Adipocyte (in vitro differentiated cells): ENCODE measurements at regions not wholly inside any gene's neighbourhood (a gene's known extent, or its start where the extent isn't known, plus 50 kb on each side); places are given as distances from the start of the nearest gene placed in this dataset.

ENCODE experiments used
- DNase-seq: peaks from one replicate; pipeline ENCODE4 v3.0.0-alpha.2; 2015; ENCODE audit warnings: low read depth
- H3K27me3 ChIP-seq: replicated peaks from 2 replicates; pipeline ENCODE4 v1.7.0; 2013; ENCODE audit warnings: mild to moderate bottlenecking, low read length, moderate library complexity; ENCODE audit not compliant: control insufficient read depth, insufficient read depth
- H3K36me3 ChIP-seq: 2 replicates; pipeline ENCODE4 v1.7.0; 2013; ENCODE audit warnings: low read length, mild to moderate bottlenecking, moderate library complexity; ENCODE audit not compliant: control insufficient read depth, insufficient read depth, severe bottlenecking
- H3K4me1 ChIP-seq: 2 replicates; pipeline ENCODE4 v1.7.0; 2013; ENCODE audit warnings: mild to moderate bottlenecking, low read length, moderate library complexity; ENCODE audit not compliant: control insufficient read depth, insufficient read depth
- H3K4me3 ChIP-seq: 2 replicates; pipeline ENCODE4 v1.7.0; 2013; ENCODE audit warnings: mild to moderate bottlenecking, low read length, moderate library complexity
- H3K9ac ChIP-seq: 2 replicates; pipeline ENCODE4 v1.7.0; 2013; ENCODE audit warnings: mild to moderate bottlenecking, low read length, moderate library complexity
- H3K9me3 ChIP-seq: 2 replicates; pipeline ENCODE4 v1.7.0; 2013; ENCODE audit warnings: mild to moderate bottlenecking, low read length, moderate library complexity; ENCODE audit not compliant: control insufficient read depth

DNA sequence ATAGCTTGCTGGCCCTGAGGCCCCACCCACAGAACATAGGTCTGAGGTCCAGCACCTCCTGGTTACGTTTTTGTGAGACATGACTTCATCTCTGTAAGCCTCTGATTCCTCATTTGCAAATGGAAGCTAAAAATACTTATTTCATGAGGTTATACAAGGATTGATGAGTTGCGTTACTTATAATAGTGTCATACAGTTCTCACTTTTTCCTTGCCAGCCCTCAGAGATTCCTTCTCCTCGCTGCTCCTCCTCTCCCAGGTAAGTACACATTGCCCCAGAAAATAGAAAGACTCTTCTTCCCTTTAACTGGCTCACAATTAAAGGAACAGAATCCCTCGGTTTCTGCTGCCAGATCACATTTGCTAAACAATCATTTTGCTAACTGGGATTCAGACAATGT, 739.2 kb downstream of the VRK1 start:
- H3K36me3 ChIP-seq: no peaks in the 10 kb centered on the region
- no peak for DNase-seq
- H3K4me1 ChIP-seq: no peaks in the 10 kb centered on the region
- H3K9me3 ChIP-seq: peaks cover 3% of the 10 kb centered on the region
- no peak overlapping the region for H3K9ac ChIP-seq
- H3K4me3 ChIP-seq: no peak overlapping the region
- no peaks in the 10 kb centered on the region for H3K27me3 ChIP-seq

DNA sequence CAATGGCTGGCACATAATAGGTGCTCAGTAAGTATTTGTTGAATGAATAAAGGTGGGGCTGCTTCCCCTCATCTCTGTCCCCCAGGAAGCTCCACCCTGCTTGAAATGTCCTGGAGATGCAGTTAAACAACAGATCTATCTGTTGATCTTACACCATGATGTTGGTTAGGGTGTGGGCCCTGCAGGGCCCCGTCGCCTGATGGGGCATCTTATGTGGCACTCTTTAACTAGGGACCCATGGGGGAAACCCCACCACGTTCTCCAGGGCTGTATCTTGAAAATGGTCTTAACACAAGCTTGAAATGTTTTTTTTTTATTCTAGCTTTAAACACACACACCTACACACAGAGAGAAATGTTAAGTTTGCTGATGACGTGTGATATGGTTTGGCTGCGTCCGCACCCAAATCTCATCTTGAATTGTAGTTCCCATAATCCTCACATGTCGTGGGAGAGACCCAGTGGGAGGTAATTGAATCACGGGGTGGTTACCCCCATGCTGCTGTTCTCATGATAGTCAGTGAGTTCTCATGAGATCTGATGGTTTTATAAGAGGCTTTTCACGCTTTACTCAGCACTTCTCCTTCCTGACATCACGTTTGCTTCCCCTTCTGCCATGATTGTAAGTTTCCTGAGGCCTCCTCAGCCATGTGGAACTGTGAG, 741.7 kb downstream of the VRK1 start:
- DNase-seq: no peak
- Histone ChIP-seq H3K9me3 (no peaks in the 10 kb centered on the region), H3K27me3 (no peaks in the 10 kb centered on the region), H3K4me1 (no peaks in the 10 kb centered on the region), H3K4me3 (no peak overlapping the region), H3K36me3 (no peaks in the 10 kb centered on the region), H3K9ac (no peak overlapping the region)

DNA sequence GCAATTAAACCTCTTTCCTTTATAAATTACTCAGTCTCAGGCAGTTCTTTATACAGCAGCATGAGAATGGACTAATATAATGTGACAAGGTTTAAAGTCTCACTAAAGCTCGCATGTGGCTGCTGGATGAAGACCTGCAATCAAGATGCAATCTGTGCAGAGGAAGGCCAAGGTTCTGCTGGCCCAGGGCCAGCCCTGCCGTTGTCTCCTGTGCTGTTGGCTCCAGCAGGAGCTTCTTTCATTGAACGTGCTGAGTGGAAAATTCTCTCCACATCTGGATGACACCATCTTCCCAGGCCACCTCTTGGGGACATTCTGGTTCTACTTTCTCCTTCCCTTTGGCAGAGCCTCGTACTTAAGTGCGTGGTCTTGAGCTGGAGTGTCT, 742.2 kb downstream of the VRK1 start:
- DNase-seq: no peak
- no peaks in the 10 kb centered on the region for H3K36me3 ChIP-seq
- no peak overlapping the region for H3K4me3 ChIP-seq
- H3K4me1 ChIP-seq: no peaks in the 10 kb centered on the region
- no peaks in the 10 kb centered on the region for H3K9me3 ChIP-seq
- H3K27me3 ChIP-seq: no peaks in the 10 kb centered on the region
- no peak overlapping the region for H3K9ac ChIP-seq

DNA sequence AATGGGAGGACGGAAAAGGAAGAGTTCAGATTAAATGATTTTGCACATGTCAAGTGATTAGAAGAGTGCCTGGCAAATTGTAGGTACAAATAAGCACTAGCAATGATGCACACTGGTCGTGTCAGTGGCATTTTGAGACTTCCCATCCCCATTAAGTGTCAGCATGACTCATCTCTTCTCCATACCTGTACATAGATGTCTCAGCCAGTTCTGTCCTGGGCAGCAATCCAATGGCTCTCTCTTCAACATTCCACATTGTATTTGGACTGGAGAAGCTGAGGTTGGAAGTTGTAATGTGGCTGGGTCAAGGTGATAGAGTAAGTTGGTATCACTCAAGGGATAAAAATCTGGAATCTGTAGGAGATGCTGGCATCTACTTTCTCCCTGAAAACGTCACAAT, 742.7 kb downstream of the VRK1 start:
- no peaks in the 10 kb centered on the region for H3K27me3 ChIP-seq
- H3K36me3 ChIP-seq: no peaks in the 10 kb centered on the region
- H3K4me3 ChIP-seq: no peak overlapping the region
- no peaks in the 10 kb centered on the region for H3K4me1 ChIP-seq
- DNase-seq: no peak
- peaks cover 2% of the 10 kb centered on the region for H3K9me3 ChIP-seq
- no peak overlapping the region for H3K9ac ChIP-seq

DNA sequence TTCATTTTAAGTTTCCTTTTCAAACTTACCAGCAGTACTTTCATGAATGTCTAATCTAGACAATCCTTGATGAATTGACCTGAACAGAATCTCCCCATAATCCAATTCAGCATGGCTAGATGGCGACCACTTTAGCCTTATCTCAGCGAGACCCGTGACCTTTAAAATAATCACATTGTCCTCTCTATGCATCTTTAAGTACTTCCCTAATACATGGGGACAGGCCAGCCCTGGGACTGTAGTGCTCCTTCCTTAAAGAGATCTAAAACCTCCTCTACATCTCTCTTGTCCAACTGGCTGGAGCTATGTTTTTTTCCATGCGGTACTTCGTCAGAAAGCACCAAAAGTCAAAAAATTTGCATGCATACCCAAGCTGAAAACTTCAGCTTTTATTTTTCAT, 746.0 kb downstream of the VRK1 start:
- H3K9me3 ChIP-seq: peaks cover 3% of the 10 kb centered on the region
- DNase-seq: no peak
- H3K27me3 ChIP-seq: no peaks in the 10 kb centered on the region
- H3K36me3 ChIP-seq: no peaks in the 10 kb centered on the region
- no peaks in the 10 kb centered on the region for H3K4me1 ChIP-seq
- no peak overlapping the region for H3K4me3 ChIP-seq
- H3K9ac ChIP-seq: no peak overlapping the region

DNA sequence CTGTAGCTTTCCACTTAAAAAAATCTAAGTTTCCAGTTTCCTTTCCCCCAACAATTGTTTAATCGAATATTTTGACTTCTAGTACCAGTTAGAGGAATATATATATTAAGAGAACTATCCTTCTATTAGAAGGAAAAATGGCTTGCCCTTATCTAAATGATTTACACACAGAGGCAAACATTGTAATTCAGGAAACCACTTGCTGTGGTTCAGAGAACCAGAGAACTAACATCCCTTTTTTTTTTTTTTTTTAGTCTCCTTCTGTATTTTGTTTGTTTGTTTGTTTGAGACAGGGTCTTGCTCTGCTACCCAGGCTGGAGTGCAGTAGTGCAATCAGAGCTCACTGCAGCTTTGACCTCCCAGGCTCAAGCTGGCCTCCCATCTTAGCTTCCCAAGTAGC, 746.6 kb downstream of the VRK1 start:
- Histone ChIP-seq H3K36me3 (no peaks in the 10 kb centered on the region), H3K4me1 (no peaks in the 10 kb centered on the region), H3K4me3 (no peak overlapping the region), H3K9me3 (peaks cover 3% of the 10 kb centered on the region), H3K9ac (no peak overlapping the region), H3K27me3 (no peaks in the 10 kb centered on the region)
- DNase-seq: no peak

DNA sequence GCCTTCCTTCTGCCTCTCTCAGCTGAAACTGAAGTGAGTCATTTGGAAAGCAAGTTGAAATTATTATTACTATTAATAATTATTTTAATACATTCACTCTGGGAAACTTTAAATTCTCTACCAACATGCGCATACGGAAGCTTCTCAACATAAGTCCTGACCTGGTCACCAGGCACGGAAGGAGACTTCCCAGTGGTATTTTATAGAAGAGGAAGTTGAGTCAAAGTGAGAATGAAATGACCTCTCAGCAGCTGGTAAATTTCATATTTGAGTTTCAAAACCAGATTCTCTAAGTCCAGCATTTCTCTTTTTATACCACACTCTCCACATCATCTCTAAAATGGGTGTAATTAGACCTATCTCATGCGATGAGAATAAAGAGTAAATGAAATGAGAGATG, 747.4 kb downstream of the VRK1 start:
- peaks cover 3% of the 10 kb centered on the region for H3K9me3 ChIP-seq
- no peak overlapping the region for H3K4me3 ChIP-seq
- no peak for DNase-seq

DNA sequence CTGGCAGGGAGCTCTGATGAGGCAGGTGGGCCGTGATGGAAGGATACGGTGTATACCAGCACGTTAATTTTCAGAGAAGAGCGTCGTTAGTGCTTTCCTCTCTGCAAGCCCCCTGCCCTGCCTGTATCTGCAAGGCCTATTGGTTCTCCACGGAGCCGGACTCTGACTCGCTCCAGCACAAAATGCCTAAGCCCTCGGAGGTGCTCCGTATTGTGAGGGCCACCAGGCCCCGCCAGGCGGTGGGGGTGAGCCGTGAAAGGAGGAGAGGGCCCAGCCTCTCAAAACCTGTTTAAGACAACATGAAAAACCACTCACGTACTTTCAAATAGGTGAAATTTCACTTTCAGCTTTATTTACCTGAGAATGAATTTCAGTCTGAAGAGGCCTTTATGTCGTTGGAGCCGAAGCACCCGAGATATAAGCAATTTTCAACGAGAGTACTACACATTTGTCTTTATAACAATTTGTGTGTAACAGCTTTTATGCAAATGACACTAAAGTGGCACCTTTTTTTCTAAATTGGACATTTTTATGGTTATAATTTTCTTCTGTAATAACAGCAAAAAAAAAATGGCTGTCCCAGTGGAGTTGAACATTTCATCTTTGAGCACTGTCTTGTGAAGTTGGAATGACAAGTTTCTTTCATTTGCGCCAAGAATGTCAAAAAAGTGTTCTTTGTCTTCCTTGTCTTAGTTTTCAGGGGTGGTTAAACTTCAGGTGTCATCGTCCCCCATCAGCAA, 749.5 kb downstream of the VRK1 start:
- peaks cover 3% of the 10 kb centered on the region for H3K9me3 ChIP-seq
- H3K36me3 ChIP-seq: no peaks in the 10 kb centered on the region
- no peak overlapping the region for H3K4me3 ChIP-seq
- no peaks in the 10 kb centered on the region for H3K4me1 ChIP-seq
- no peak overlapping the region for H3K9ac ChIP-seq
- no peak for DNase-seq
- no peaks in the 10 kb centered on the region for H3K27me3 ChIP-seq

More for the DNA sequence above, 747.4 kb downstream of the VRK1 start:
- H3K9ac ChIP-seq: no peak overlapping the region
- no peaks in the 10 kb centered on the region for H3K27me3 ChIP-seq
- no peaks in the 10 kb centered on the region for H3K4me1 ChIP-seq
- H3K36me3 ChIP-seq: no peaks in the 10 kb centered on the region

DNA sequence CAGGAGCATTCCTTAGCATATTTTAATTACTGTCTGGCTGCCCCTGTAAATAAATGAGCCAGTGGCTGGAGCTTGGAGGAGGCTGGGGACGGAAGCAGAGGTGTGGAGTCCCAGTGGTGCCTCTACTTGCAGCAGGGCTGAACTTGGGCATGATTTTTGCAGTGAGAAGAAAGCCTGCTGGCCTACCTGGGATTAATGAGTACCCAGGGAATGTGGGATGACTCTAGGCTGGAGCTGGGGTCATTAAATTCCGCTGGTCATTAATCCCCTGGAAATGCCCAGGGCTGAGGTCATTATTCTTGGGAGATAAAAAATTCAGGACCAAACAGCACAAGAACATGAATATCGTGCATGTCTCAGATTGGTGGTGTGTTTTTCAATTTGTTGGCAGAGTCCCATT, 753.3 kb downstream of the VRK1 start:
- DNase-seq: no peak
- H3K27me3 ChIP-seq: no peaks in the 10 kb centered on the region
- H3K9ac ChIP-seq: no peak overlapping the region
- H3K36me3 ChIP-seq: no peaks in the 10 kb centered on the region
- H3K4me1 ChIP-seq: no peaks in the 10 kb centered on the region
- H3K9me3 ChIP-seq: no peaks in the 10 kb centered on the region
- H3K4me3 ChIP-seq: no peak overlapping the region

DNA sequence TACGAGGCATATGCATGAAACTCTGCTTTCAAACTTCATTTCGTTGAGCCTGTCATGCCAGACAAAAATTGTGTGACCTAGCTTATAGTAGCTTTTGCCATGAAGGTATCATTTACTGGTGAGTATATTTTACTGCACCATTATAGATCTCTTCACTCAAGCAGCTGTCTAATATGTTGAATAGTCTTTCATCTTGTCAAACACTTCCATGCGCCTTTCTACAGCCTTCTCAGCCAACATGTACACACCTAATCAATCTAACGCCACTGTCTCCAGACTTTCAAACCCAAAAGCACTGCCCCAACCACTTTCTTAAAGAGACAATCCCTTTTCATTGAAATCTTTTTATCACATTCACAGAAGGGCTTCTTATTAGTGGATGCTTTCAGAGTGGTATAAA, 757.4 kb downstream of the VRK1 start:
- no peak for DNase-seq
- Histone ChIP-seq H3K4me3 (no peak overlapping the region), H3K27me3 (no peaks in the 10 kb centered on the region), H3K9me3 (no peaks in the 10 kb centered on the region), H3K36me3 (no peaks in the 10 kb centered on the region), H3K4me1 (no peaks in the 10 kb centered on the region), H3K9ac (no peak overlapping the region)

DNA sequence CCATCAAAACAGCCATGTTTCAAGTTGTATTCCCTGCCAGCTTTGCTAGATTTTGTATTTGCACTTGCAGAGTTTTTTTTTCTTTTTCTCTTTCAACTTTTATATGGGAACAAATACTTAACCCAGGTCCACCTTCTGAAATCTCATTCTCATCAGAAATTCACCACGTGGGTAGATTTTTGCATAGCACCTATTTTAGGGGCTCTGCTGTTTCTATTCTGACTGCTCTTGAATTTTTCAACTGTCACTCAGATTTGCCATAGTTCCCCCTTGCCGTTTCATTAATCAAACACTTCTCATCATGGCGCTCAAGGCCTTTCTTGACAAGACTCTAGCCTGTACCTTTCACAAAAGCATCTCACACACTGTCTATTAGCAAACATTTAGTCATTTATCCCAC, 767.2 kb downstream of the VRK1 start:
- Histone ChIP-seq H3K36me3 (no peaks in the 10 kb centered on the region), H3K4me3 (no peak overlapping the region), H3K4me1 (no peaks in the 10 kb centered on the region), H3K27me3 (no peaks in the 10 kb centered on the region), H3K9ac (no peak overlapping the region), H3K9me3 (peaks cover 6% of the 10 kb centered on the region)
- no peak for DNase-seq

DNA sequence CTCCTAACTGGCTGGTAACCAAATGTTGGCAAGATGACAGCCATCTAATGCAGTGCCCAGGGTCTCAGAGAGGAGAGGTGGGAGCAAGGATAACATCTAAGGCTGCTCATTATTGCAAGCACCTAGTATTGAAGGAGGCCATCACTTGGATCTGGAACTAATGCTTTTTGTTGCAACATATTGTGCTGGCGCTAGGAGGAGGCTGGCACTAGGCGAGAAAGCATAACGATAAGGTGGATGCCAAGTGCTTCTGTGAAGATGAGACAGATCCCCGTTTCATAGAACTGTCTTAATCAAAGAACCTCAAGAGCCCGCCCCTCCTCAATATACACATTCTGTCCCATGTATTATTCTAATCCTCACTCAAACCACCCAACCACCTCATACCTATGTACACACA, 774.0 kb downstream of the VRK1 start:
- H3K27me3 ChIP-seq: no peaks in the 10 kb centered on the region
- H3K4me3 ChIP-seq: no peak overlapping the region
- H3K9me3 ChIP-seq: peaks cover 3% of the 10 kb centered on the region
- H3K4me1 ChIP-seq: no peaks in the 10 kb centered on the region
- DNase-seq: no peak
- H3K9ac ChIP-seq: no peak overlapping the region
- H3K36me3 ChIP-seq: no peaks in the 10 kb centered on the region
